NCI-H774 (cell line): ENCODE measurements at regions not wholly inside any gene's neighbourhood (a gene's known extent, or its start where the extent isn't known, plus 50 kb on each side); places are given as distances from the start of the nearest gene placed in this dataset.
"Not testable (repeated sequence)": the region's sequence is repeated elsewhere in the genome, so short reads cannot be mapped to it uniquely, and the experiment has no call there.

Experiments used
- DNase-seq: peaks from one replicate; lab custom pipeline; 2025; lab: John Stamatoyannopoulos, UW

DNA sequence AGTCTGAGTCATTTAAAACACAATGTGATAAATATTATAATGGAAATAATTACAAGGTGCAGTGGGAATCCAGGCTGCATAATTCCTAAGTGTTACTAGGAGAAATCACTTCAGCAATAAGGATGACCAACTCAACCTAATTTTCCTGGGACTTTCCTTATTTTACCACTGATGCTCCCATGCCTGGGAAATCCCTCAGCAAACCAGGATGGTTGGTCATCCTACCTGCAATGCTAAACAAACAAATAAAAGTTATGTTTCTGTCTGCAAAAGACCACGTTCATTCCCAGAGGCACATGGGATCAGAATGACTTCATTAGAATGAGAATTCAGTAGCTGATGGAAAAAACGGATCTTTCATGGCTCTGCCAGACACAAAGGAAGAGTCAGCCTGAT is 130.8 kb upstream of the RAP1B start:
- DNase-seq = no peak

DNA sequence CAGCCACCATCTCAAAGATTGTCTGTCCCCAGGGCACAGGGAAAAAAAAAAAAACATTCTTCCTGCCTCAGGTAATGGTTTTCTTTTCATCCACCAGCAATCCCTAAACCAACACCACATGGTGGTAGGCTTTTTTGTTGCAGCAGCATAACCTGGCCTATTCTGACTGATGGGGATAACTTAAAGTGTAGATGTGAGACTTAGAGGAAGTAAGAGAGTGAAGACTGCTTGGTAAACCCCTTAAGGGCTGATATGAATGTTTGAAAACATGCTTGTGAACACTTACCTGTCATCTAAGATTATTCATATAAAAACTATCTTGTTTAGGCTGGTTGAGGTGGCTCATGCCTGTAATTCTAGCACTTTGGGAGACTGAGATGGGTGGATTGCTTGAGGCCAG is 130.2 kb upstream of the RAP1B start:
- no peak for DNase-seq

DNA sequence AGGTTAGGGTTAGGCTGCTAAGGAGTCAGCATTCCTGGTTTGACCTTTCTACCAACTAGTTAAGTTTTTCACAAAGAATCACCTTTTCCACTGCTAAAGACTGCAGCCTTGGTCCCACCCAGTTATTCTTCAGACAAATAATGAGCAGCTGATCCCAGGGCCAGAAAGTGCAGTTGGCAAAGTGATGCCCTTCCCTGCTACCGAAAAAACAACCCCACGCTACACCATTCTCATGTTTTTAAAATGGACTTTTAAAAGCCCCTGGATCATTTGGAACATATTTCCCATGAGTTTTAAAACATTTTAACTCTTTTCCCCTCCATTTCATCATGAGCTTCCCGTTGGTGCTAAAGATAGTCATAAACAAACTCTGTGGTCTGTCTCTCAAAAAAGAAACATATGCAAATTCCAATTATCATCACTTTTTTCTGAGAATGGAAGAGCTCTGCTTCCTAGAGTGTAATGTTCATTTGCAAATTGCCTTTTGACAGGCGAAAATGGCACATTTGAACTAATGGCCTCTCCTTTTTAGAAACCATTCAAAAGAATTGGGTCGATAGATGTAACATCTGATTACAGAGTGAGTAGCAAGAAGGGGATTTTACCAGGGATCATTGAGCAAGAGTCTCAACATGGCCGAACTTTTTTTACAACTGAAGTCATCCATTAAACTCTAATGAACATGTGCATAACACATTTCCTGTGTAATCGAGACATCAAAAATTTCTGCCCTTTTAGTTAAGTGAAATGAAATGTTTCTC is 129.3 kb upstream of the RAP1B start:
- DNase-seq = no peak

DNA sequence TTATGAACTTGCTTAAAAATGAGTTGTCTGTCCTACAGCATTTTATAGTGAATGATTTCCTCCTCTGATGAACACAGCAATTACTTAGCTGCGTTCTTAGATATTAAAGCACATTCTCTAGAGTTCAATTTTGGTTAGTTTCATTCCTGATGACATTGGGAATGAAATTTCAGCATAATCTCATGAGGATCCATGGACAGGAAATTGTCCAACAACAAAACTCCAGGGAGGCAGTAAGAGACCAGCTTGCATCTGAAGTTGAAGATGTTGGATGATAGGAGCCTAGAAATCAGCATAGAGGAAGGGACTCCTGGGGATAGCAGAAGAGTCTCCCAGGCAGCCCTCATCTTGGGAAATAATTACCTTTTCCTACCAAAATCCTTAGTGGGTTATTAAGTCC is 128.7 kb upstream of the RAP1B start:
- no peak for DNase-seq

DNA sequence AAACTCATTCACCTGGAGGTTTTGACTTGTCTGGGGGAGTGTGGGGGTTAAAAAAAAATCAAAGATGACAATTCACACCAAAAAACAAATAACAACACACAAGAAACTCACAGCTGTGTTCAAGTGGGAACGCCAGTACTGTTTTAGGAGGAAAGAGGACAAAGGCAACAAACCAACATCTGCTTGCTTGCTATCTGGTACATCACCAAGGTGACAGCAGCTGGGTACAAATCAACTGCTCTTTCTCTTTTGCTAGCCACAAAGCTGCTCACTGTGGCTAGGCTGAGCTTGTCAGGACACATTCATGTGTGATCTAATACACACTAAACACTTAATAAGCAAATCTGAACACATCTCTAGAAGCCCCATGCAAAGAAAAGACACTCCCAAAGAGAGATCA is 128.0 kb upstream of the RAP1B start:
- no peak for DNase-seq

DNA sequence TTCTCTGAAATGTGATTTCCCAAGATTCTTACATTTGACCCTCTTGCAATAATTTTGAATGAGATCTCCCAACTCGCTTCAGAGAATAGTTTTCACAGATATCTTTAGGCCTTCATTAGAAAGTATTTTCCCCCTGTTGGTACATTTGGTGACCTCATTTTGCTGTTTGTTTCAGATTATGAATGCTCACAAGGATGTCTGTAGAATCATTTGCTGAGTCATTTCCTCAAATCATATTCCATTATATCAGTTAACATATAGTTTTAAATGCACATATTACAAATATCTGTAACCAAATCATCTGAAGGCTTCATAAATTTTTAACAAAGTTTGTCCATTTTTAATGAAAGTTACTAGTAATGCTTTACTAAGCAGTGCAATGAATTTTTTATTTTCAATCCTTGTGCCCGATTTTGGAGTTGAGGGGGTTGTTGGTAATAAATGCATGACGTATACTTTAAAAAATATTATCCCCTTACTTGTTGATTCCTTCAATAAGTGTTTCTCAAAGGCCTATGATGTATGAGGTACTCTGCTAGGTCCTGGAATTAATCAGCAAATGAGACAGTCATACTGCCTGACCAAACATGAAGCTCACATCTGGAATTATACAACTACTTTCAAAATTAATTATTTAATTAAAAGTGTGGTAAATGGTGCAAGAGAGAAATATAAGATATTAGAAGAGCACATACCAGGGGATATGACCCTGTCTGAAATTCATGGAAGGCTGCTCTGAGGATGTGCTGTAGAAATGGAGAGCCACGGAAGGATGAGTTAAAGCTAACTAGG is 126.9 kb upstream of the RAP1B start:
- no peak for DNase-seq

DNA sequence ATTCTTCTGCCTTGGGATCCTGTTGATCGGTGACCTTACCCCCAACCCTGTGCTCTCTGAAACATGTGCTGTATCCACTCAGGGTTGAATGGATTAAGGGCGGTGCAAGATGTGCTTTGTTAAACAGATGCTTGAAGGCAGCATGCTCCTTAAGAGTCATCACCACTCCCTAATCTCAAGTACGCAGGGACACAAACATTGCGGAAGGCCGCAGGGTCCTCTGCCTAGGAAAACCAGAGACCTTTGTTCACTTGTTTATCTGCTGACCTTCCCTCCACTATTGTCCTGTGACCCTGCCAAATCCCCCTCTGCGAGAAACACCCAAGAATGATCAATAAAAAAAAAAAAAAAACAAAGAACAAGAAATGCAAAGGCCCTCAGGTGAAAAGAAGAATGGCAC is 126.1 kb upstream of the RAP1B start:
- not testable (repeated sequence) for DNase-seq

DNA sequence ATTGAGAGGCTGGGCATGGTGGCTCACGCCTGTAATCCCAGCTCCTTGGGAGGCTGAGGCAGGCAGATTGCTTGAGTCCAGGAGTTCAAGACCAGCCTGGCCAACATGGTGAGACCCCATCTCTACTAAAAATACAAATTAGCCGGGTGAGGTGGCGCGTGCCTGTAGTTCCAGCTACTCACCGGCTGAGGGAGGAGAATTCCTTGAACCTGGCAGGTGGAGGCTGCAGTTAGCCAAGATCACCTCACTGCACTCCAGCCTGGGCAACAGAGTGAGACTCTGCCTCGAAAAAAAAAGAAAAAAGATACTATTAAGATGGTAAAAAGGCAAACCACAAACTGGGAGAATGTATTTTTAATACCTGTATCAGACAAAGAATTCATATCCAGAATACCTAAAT is 124.2 kb upstream of the RAP1B start:
- not testable (repeated sequence) for DNase-seq

DNA sequence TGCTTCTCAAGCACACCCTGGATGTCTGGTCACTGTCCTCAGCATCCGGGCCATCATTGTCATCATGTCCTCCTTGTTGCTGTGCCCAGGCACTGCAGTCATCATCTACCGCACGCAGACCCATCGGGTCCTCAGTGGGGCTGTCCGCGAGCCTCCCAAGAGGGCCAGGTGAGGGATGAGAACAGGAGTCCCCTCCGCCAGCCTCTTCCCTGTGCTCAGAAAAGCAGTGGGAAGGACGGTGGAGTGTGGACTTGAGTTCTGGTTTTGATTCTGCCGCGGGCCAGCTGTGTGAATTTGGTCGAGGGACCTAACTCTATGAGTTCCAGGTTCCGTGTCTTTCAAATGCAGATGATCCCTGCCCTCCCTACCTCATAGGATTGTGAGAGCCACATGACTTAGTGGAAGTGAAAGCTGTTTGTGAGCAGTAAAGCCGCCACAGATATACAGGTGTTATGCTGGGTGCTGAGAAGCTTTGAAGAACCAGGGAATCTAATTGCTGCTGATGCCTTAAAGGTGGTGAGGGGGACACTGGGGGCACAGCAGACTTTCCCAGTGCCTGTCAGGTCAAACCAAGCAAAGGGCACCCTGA is 122.9 kb upstream of the RAP1B start:
- DNase-seq = no peak

DNA sequence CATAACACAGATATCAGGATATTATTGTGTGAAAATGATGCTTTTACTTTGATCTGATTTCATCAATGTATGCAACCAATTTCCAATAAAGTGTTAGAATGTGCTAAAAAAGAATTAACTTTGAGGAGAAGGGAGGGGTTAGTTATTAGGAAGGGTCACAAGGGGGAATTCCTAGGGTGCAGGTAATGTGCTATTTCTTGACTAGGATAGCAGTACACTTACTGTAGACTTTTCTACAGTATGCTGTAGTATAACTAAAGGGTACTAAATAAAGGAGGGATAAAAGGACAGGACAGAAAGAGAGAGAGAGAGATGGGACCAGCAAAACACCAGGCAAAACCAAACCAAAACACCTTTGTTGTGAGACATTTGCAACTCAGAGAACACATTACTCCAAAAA is 121.4 kb upstream of the RAP1B start:
- DNase-seq = no peak

DNA sequence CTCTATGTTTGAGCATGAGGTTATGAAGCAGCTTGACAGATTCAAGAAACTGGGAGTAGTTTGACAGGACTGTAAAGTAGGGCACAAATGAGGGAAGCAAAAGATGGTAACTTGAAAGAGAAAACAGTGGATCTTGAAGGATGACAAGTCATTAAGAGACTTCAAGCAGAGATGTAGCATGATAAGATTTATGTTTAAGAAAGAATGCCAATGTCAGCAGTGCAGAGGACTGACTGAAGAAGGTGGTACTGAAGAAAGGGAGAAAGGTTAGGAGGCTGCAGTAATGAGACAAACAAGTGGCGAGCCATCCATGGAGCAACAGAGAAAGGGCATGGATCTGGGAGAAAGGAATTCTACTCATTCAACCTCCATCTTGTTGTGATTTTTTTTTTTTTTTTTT is 120.2 kb upstream of the RAP1B start:
- no peak for DNase-seq

DNA sequence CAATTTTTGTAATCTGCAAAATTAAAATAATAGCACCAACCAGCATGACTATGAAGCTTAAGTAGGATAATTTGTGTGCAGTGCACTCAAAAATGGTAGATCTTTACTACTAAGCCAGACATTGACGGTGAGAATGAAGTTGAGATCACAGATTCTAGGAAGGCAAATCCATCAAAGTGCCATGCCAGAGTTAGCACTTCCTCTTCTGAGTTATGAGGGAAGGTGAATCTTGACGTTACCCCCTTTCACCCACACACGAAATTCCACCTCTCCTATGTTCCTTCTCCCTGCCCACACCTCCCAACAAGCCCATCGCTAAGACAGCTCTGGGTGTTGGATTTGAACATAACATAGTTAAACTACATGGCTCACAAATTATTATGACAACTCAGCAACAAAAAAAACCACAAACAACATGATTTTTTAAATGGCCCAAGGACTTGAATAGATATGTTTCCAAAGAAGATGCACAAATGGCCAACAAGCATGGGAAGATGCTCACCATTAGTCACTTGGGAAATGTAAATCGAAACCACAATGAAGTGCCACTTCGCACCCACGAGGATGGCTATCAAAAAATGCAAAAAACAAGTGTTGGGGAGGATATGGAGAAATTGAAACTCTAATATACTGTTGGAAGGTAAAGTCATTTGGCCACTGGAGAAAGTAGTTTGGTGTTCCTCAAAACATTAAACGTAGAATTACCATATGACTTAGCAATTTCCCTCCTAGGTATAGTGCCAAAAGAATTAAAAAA is 119.3 kb upstream of the RAP1B start:
- no peak for DNase-seq

DNA sequence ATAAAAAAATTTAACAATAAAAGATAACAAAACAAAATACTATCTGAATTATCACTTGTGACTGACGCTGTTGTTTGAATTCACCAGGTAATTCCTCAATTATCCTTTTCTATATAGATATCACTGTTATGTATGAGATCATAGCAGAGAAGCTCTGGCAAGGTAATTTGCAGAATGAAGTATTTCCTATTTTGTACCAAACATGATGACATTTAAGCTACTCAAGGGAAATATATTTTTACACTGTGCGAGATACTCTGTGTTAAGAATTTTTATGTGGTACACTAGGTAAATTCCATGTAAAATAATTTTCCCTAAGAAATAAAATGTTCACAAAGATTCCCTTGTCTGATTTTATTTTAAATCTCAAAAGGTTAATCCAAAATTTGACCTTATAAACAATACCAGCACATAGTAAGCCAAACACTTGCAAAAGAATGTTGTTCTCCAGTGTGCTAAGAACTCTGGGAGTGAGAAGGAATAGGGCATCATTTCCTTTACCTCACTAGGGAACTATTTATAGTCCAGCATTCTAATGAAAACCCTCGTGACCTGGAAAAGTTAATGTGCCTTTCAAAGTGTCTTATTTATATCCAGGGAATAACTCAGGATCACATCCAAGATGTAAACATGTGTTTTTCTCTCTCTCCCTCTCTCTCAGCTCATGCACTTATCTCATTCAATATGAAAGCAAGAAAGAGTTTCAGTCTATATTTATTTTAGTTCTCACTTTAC is 115.2 kb upstream of the RAP1B start:
- no peak for DNase-seq

DNA sequence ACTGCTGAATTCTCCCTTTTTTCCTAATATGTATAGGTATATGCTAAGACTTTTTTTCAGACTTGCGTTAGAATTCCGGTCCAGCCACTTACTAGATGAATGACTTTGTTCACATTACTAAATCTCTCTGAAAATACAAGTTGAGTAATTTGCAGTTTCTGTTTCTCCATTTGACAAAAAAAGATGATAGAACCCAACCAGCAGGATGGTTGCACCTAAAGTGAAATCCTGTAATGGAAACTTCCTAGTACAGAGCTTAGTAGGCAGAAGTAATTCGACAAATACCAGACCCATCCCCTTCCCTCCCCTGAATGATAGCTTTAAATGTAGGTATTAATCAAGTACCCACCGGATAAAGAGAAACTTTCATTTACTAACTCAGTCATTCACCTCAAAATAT is 113.6 kb upstream of the RAP1B start:
- no peak for DNase-seq

DNA sequence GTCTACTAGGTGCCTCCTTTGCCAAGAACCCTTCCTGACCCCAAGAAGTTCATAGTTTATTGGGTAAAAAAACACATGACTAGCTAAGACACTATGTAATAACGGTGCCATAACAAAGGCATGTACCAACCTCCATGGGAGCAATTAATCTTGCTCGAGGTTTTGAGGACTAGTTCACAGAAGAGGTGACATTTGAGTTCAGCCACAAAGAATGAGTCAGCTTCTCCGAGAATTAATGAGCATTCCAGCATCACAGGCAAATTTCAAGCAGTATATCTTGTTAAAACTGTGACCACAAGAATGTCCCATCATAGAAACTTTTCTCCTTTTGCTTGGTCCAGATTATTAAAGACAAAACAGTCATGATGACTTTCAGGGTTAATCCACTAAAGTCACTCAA is 113.0 kb upstream of the RAP1B start:
- no peak for DNase-seq

DNA sequence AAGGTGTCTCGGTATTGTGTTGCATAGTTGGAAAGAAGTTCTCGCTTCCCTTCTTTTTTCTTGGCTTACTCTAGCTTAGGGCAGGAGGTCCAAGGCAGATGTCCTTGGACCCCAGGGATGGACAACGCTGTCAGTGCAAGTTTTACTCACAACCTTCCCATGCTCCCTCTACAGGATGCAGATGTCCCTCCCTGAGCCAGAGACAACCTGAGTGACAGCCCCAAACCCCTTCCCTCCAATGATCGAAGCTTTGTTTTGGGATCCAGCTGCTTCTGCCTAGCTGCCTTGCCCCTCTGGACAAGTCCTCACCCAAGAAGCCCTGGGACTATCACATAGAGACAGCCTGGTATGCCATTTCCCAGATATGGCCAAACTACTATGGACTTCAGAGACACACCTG is 112.0 kb upstream of the RAP1B start:
- DNase-seq = no peak

DNA sequence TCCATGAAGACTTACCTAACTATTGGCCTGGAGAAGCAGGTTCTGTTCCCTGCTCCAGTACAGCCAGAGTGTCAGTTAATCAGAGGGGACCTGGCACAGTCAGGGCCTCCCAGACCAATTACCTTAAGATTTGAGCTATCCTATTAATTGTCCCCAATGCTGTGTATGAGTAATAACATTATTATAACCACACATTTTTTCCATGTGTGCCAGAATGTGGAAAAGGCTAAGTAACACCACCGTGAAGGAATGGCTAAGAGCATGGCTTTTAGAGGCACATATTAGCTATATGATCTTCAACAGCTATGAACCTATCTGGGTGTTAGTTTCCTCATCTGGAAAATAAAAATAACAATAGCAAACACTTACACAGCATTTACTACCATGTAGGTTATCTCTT is 111.1 kb upstream of the RAP1B start:
- no peak for DNase-seq

DNA sequence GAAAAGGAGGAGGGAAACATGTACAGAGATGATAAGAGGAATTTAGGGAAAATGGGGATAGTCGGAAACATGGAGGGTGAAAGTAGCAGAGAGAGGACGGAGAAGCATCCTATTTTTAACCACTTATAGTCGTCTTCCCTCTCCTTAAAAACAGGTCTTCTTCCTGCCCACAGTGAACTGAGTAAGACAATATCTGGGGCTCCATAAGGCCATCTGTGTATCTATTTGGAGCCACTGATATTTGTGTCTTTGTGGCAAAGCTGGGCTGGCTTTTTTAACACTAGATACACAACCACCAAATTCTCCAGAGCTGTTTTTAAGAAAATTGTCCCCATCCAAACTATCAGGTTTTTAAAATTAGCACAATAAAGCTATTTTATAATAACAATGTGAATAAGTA is 109.5 kb upstream of the RAP1B start:
- no peak for DNase-seq

DNA sequence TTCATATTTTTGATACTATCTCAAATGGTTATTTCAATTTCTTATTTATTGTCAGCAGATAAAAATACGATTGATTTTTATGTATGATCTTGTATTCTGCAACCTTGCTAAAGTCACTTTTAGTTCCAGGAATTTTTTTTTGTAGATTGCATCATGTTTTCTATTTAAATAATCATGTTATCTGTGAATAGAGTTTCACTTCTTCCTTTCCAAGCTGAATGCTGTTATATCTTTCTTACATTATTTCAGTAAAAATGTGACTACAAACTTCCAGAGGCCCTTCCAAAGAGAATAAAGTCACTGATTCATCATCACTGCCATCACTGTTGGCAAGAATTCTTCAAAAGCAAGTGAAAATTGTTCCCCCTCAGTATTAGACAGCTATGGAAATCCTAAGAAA is 104.7 kb upstream of the RAP1B start:
- DNase-seq = no peak

DNA sequence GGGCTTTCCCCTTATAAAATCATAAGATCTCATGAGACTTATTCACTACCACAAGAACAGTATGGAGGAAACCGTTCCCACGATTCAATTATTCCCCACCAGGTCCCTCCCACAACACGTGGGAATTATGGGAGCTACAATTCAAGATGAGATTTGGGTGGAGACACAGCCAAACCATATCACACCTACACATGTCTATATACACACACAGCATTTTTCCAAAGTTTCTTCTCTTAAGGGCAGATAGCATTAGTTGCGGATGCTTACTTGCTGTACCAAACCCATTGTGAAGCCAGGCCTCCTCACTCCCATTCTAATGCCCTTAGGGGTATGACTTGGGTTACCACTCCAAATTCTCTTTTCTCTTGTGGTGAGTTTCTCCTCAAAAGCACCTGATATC is 104.1 kb upstream of the RAP1B start:
- no peak for DNase-seq

DNA sequence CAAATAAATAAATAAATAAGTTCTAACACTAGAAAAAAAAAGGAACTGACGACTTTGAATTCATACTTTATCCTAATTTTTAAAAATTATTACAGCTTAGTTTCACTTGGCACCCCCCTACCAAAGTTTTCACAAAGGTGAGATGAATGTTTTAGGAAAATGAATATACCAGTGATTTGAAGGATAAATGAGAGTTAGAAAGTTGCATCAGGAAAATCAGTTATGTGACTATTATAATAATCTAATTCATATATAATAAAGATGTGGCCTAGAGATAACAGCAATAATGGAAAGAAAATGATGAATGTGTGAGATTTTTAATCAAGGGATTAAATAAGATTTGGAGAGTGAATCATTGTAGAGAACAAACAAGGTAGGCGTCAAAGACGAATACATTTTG is 103.0 kb upstream of the RAP1B start:
- DNase-seq = no peak

DNA sequence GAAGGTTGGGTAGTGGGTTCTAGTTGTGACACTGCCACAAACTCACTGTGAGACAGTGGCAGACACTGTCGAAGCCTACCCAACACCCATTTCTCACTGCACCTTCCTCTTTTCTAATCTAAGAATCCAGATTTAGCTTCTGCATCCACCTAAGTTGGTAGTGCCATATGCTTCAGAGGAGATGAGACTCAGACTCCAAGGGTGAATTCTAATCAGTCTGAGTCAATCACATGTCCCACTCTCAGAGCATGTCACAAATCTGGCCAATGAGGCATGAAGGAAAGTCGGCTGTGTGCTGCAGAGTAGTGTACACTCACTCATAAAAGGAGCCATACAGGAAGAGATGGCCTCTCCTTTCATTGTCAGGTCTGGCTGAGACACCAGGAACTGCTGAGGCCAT is 102.1 kb upstream of the RAP1B start:
- no peak for DNase-seq
